GM18858 (cell line): ENCODE measurements at regions not wholly inside any gene's neighbourhood (a gene's known extent, or its start where the extent isn't known, plus 50 kb on each side); places are given as distances from the start of the nearest gene placed in this dataset.

Experiments
- ATAC-seq: cut with Tn5 transposase; IDR thresholded peaks from one replicate; pipeline ENCODE4 v1.9.1; 2021; ENCODE audit not compliant: unreplicated experiment

DNA sequence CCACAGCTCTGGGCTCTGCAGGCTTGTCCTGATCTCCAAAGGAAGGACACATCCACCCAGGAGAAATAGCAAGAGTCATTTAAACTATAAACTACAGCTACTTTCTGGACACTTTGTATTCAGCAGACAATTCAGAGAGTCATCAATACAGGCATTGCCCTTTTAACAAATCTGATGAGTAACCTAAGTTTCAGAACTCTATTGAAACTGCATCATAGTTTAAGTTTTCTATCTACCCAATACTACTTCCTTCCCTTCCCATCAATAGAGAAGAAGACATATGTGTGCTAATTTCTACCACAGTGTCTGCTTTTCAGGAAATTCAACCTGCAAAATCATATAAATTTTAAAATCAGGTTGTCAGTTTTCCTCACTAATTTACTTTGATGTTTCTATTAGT, 736.5 kb downstream of the IGSF11 start:
- no peak for ATAC-seq

DNA sequence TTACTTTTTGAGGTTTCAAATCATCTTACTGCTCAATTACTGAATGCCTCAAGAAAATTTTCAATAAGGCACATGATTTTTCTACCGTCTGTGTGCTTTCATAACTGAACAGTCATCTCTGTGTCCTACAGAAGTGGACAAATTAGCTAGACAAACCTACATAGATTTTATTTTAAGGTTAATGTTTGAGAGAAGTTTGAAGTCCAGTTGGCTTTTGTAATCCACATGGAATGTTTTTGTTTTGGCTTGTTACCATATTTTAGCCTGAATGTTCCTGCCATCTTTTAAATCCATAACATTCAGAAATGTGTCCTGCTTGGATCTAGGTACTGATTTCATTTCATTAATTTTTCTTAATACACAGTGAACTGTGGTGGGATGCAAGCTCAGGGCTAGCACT, 730.1 kb downstream of the IGSF11 start:
- no peak for ATAC-seq

DNA sequence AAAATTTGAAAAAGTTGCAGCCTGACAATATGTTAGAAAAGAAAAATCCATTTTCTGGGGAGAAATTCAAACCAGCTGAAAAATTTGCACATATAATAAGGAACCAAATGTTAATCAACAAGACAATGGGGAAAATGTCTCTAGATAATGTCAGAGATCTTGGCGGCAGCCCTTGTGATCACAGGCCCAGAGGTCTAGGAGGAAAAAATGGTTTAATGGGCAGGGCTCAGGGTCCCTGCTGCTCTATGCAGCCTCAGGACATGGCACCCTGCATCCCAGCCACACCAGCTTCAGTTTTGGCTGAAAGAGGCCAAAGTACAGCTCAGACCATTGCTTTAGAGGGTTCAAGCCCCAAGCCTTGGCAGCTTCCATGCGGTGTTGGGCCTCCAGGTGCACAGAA, 701.9 kb downstream of the IGSF11 start:
- no peak for ATAC-seq

DNA sequence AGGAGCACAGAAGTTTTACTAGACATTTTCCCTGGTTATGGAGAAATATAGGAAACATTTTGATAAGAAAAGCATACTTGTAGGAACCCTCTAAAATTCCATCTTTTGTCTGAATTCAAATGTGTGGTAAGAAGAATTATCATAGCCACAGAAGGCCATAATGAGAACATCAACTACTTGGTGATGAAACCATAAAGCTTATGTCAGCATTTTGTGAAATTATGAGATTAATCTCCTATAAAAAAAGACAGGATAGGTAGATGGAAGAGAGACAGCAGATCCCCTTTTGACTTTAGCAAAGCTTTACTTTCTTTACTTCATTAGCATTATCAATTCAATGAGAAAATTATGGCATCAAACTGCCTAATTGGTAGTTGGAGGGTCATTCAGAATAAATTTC, 697.0 kb downstream of the IGSF11 start:
- ATAC-seq, result no peak

GRCh38 chr3:118347396-118348168, 687.1 kb downstream of the IGSF11 start:
- no peak for ATAC-seq

GRCh38 chr3:118348169-118348557, 686.5 kb downstream of the IGSF11 start:
- ATAC-seq, result no peak

DNA sequence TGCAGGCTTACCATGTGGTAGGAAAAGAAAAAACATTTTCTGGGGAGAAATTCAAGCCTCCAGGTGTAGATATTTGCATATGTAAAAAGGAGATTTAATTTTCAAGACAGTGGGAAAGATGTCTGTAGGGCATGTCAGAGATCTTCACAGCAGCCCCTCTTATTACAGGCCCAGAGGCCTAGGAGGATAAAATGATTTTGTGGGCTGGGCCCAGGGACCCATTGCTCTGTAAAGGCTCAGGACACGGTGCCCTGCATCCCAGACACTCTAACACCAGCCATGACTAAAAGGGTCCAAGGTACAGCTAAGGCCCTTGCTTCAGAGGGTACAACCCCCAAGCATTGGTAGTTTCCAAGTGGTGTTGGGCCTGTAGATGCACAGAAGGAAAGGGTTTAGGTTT, 680.1 kb downstream of the IGSF11 start:
- ATAC-seq, result no peak

DNA sequence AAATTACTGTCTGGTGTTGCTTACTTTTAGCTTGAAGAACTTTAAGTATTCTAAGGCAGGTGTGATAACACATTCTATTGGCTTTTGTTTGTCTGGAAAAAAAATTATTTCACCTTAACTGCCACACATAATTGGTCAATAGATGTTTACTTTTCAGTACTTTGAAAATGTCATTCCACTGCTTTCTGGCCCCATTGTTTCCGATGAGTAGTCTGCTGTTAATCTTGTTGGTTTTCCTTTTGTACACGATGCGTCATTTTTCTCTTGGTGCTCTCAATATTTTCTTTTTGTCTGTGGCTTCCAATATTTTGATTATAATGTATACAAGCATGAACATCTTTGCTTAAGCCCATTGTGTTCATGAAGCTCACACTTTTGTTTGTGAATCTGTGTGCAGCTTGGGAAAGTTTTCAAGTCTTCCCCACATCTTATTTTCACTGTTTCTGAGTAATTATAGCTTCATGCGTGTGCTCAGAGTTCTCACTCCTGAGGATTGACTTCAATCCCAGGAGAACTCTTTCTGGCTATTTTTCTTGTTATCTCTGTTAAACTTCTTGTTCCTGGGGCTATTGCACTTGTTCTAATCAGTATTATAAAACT, 664.7 kb downstream of the IGSF11 start:
- ATAC-seq, result no peak

DNA sequence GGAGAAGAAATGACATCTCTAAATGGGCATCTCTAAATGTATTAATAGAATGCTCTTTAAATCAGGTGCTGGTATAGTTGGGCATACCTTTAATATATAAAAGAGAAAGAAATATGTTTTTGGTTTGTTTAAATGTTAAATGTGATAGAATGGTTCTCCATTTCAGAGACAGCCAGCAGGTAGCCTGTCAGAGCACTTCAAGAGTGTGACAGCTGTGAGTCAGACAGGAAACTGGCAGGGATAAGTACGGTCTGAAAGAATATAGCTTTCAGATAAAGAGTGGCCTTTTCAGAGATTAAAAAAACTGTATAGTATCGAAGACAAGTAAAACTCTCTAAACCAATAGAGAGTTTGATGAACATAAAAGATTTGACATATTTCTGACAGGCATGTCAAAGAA, 654.1 kb downstream of the IGSF11 start:
- no peak for ATAC-seq

DNA sequence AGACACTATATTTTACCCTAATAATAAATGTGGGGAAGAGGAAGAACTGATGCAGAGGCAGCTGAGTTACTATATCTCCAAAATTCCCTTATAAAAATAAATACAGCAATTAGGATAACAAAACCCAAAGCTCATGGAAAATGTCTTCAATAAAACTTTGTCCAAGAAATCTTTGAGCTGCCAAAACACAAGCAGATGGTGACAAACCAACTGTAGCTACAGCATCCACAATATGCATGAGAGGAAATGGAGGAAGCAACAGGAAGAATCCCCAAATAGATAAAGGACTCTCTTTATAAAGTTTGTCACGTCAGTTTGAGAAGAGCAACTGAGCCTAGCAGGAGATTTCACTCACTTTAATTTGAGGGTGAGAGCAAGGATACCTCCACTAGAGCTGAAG, 638.2 kb downstream of the IGSF11 start:
- ATAC-seq, result no peak

- no peak for ATAC-seq
Measured at GRCh38 chr3:118400086-118400485, 634.6 kb downstream of the IGSF11 start.

- no peak for ATAC-seq
Measured at GRCh38 chr3:118400886-118401285, 633.8 kb downstream of the IGSF11 start.

GRCh38 chr3:118401887-118402286, 632.8 kb downstream of the IGSF11 start:
- ATAC-seq, result no peak

DNA sequence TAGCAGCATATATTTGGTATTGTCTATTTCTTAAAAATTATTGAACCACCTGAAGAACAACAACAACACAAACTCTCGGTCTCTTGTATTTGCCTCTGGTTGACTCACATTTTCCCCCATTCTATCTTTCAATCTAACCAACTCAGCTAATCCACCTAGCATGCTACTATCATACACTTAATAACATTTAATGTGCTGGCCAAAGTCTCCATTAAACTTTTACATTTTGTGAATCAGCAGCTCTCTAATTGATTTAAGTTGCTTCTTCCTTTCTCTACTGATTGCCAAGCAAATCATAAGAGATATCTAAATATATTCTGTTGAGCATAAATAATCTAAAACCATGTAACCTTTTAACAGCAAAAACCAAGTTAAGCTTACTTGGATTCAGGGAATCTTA, 631.7 kb downstream of the IGSF11 start:
- no peak for ATAC-seq

DNA sequence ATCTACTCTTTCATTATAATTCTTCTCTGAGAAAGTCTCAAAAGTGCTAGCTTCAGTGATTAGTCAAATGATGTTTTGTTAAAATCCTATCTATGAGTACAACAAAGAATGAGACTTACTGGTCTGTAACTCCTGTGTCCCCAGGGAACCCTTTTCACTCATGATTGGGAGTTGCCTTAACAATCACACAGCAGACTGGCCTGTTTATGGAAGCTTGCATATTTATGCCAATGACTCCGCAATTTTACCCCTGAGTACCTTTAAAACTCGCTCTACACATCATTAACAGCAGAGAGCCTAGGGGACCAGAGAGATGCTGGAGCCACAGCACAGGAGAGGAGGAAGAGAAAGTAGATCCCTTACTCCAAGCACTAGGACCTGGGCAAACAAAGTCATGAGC, 628.1 kb downstream of the IGSF11 start:
- no peak for ATAC-seq

- ATAC-seq, result no peak
Measured at GRCh38 chr3:118408431-118408830, 626.2 kb downstream of the IGSF11 start.

DNA sequence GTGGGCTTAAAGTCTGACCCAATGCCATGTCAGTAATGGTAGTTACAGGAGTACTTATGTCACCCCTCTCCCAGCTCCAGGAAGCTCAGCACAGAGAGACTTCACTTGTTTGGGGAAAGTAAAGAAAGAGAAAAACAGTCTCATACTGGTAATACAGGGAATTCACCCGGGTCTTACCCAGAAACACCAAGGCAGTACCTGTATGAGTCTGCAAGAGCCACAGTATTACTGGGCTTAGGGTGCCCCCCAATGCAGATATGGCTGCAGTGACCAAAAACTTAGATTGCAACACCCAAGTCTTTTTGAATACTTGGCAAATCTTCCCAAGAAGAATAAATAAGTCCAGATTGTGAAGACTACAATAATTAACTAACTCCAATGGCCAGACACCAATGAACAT, 622.1 kb downstream of the IGSF11 start:
- ATAC-seq, result peak; percentile 87

DNA sequence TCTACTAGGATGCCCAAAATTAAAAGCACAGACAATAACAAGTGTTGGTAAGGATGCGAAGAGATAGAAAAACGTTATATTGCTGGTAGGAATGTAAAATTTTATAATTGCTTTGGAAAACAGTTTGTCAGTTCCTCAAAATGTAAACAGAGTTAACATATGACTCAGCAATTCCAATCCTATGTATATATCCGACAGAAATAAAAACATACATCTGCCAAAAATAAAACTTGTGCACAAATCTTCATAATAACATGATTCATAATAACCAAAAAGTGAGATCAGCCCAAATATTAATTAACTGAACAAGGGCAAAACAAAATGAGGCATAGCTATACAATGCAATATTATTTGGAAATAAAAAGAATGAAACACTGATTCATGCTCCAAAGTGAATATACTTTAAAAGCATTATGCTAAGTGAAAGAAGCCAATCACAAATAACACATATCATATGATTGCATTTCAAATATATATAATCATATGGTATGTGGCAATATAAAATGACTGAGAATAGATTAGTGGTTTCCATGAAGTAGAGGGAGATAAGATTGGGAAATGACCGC, 609.3 kb downstream of the IGSF11 start:
- no peak for ATAC-seq

DNA sequence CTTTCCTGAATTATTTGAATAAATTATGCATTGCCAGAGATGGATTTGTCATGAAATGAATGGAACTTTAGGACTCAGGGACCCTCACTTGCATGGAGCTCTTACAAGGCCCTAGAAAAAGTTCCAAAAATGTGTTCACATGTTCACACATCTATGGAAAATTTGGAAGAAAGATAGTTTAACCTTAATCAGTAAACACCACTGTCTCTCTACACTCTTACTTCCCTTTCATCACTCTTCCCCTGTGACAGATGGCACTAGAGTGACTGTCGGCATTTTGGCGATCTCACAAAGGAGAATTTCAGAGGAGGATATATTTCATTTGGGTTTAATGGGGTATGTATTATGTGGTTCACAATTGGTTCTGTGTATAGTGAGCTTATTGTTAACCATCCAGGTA, 600.8 kb downstream of the IGSF11 start:
- ATAC-seq, result no peak

GRCh38 chr3:118435851-118436350, 598.7 kb downstream of the IGSF11 start:
- ATAC-seq, result no peak

- no peak for ATAC-seq
Measured at GRCh38 chr3:118436697-118437262, 597.9 kb downstream of the IGSF11 start.

- ATAC-seq, result no peak
Measured at GRCh38 chr3:118445036-118445435, 589.6 kb downstream of the IGSF11 start.
